Brain microvascular endothelial cell (primary cell): ENCODE measurements at regions not wholly inside any gene's neighbourhood (a gene's known extent, or its start where the extent isn't known, plus 50 kb on each side); places are given as distances from the start of the nearest gene placed in this dataset.

Experiments
- DNase-seq: peaks from one replicate; pipeline ENCODE4 v3.0.0-alpha.2; 2020
- H3K27ac ChIP-seq: fragments of 250-450 bp; sonication (Bioruptor Pico); 2 replicates; pipeline ENCODE4 v1.5.1; 2020; ENCODE audit warnings: mild to moderate bottlenecking, moderate library complexity
- H3K27me3 ChIP-seq: fragments of 250-450 bp; sonication (Bioruptor Pico); replicated peaks from 2 replicates; pipeline ENCODE4 v1.5.1; 2020; ENCODE audit warnings: mild to moderate bottlenecking
- H3K36me3 ChIP-seq: fragments of 250-450 bp; sonication (Bioruptor Pico); replicated peaks from 2 replicates; pipeline ENCODE4 v1.5.1; 2020; ENCODE audit warnings: mild to moderate bottlenecking
- H3K4me3 ChIP-seq: 2 replicates; pipeline ENCODE4 v1.5.1; 2011; ENCODE audit warnings: low read depth, mild to moderate bottlenecking, control low read depth, low read length, moderate library complexity
- CTCF ChIP-seq: IDR thresholded peaks from 2 replicates; pipeline ENCODE4 v1.5.1; 2011; ENCODE audit warnings: low read depth, mild to moderate bottlenecking, moderate library complexity, low read length, control low read depth, inconsistent platforms; ENCODE audit errors: missing control alignments
- in situ Hi-C: cut with HindIII; loops from 2 replicates; pipeline ENCODE4 v1.10.0; 2017; ENCODE audit warnings: low sequenced_read_pairs, low pct_ligation_motif_present

GRCh38 chr6:8549074-8549790, 113.9 kb upstream of the SLC35B3 start:
- Histone ChIP-seq H3K36me3 (no peaks in the 10 kb centered on the region), H3K27ac (no peak overlapping the region), H3K4me3 (no peak overlapping the region), H3K27me3 (no peaks in the 10 kb centered on the region)
- in situ Hi-C loops, result no loop called here
- TF ChIP-seq CTCF, result no peak
- no peak for DNase-seq

GRCh38 chr6:8546496-8546895, 111.2 kb upstream of the SLC35B3 start:
- H3K27ac ChIP-seq, result no peak overlapping the region
- no peak overlapping the region for H3K4me3 ChIP-seq
- in situ Hi-C loops, result no loop called here
- no peaks in the 10 kb centered on the region for H3K36me3 ChIP-seq
- TF ChIP-seq CTCF, result no peak
- DNase-seq, result no peak
- H3K27me3 ChIP-seq, result no peaks in the 10 kb centered on the region

GRCh38 chr6:8545336-8545735, 110.0 kb upstream of the SLC35B3 start:
- Histone ChIP-seq H3K36me3 (no peaks in the 10 kb centered on the region), H3K27me3 (no peaks in the 10 kb centered on the region), H3K27ac (no peak overlapping the region), H3K4me3 (no peak overlapping the region)
- no peak for DNase-seq
- no peak for TF ChIP-seq CTCF
- in situ Hi-C loops, result no loop called here

GRCh38 chr6:8543714-8544113, 108.4 kb upstream of the SLC35B3 start:
- Histone ChIP-seq H3K27ac (no peak overlapping the region), H3K27me3 (no peaks in the 10 kb centered on the region), H3K36me3 (no peaks in the 10 kb centered on the region), H3K4me3 (no peak overlapping the region)
- in situ Hi-C loops, result no loop called here
- TF ChIP-seq CTCF, result no peak
- no peak for DNase-seq

GRCh38 chr6:8539453-8539852, 104.1 kb upstream of the SLC35B3 start:
- DNase-seq, result no peak
- Histone ChIP-seq H3K36me3 (no peaks in the 10 kb centered on the region), H3K4me3 (no peak overlapping the region), H3K27me3 (no peaks in the 10 kb centered on the region), H3K27ac (no peak overlapping the region)
- no peak for TF ChIP-seq CTCF
- in situ Hi-C loops, result no loop called here

GRCh38 chr6:8536122-8536521, 100.8 kb upstream of the SLC35B3 start:
- no peak overlapping the region for H3K27ac ChIP-seq
- H3K36me3 ChIP-seq, result no peaks in the 10 kb centered on the region
- no peaks in the 10 kb centered on the region for H3K27me3 ChIP-seq
- DNase-seq, result no peak
- H3K4me3 ChIP-seq, result no peak overlapping the region
- in situ Hi-C loops, result no loop called here
- TF ChIP-seq CTCF, result no peak
